ENCODE measurements at regions not wholly inside any gene's neighbourhood (a gene's known extent, or its start where the extent isn't known, plus 50 kb on each side); places are given as distances from the start of the nearest gene placed in this dataset.

- no peak for FAIRE-seq
- Histone ChIP-seq H4K20me1 (ENCODE audit: insufficient read depth, low read length) (no peaks in the 10 kb centered on the region), H3K36me3 (replicated peaks in 1 of 2; ENCODE audit: control insufficient read depth in 1 of 2, insufficient read depth in 2 of 2, low read length in 2 of 2) (no peaks in the 10 kb centered on the region), H3K27ac (ENCODE audit: extremely low read length, insufficient read depth, low read length) (no peak overlapping the region), H3K9me3 (ENCODE audit: low read length) (peaks cover 95% of the 10 kb centered on the region), H3K4me2 (ENCODE audit: low read depth, low read length) (no peak overlapping the region), H2AFZ (ENCODE audit: low read length) (no peak overlapping the region), H3K27me3 (ENCODE audit: control insufficient read depth in 1 of 2, insufficient read depth in 2 of 2, low read length in 2 of 2) (no peaks in the 10 kb centered on the region), H3K4me3 (replicated peaks in 1 of 3; ENCODE audit: insufficient read depth in 1 of 3, low read depth in 2 of 3, low read length in 3 of 3) (no peak overlapping the region), H3K79me2 (ENCODE audit: insufficient read depth, low read length) (no peaks in the 10 kb centered on the region), H3K4me1 (ENCODE audit: insufficient read depth, low read length) (no peaks in the 10 kb centered on the region), H3K9ac (ENCODE audit: insufficient read depth, low read depth, low read length) (no peak overlapping the region)
- no TSS peak for BruUV-seq (replicated peaks)
- ATAC-seq, result no peak
- in situ Hi-C loops (cut with HindIII; ENCODE audit: extremely low pct_ligation_motif_present, low pct_unique_long_range_greater_than_20kb) (no loop called here), intact Hi-C loops (cut with micrococcal nuclease; ENCODE audit: unreplicated experiment) (no loop called here)
- ChIA-PET CTCF (ENCODE audit: low intra/inter-chr PET ratio, low total read pairs) (no interaction called here), POLR2A (no interaction called here)
- TF ChIP-seq THAP9 (CRISPR knock-in tag; IDR thresholded peaks at IDR 0.05; ENCODE audit: borderline replicate concordance), result no peak
- no peak for TF ChIP-seq HOXA3 (CRISPR knock-in tag; IDR thresholded peaks at IDR 0.05)
- no peak for TF ChIP-seq HMGXB3 (CRISPR knock-in tag; IDR thresholded peaks at IDR 0.05; ENCODE audit: borderline replicate concordance)
- TF ChIP-seq ZNF296 (CRISPR knock-in tag; conservative IDR thresholded peaks at IDR 0.05), result no peak
- TF ChIP-seq ZNF383 (CRISPR knock-in tag; IDR thresholded peaks at IDR 0.05; ENCODE audit: borderline replicate concordance), result no peak
- no peak for TF ChIP-seq AFF4 (CRISPR knock-in tag; IDR thresholded peaks at IDR 0.05)
- TF ChIP-seq TBX3 (IDR thresholded peaks at IDR 0.05; ENCODE audit: borderline replicate concordance), result no peak
- no peak for TF ChIP-seq ZNF234 (CRISPR knock-in tag; conservative IDR thresholded peaks at IDR 0.05)
- no peak for TF ChIP-seq ZNF235 (CRISPR knock-in tag; IDR thresholded peaks at IDR 0.05; ENCODE audit: borderline replicate concordance)
- no peak for TF ChIP-seq SRY (CRISPR knock-in tag; IDR thresholded peaks at IDR 0.05)
- WGBS (ENCODE audit: low lambda C conversion rate), result 0% methylated on average over 2 of the region's 4 CpGs
- DNase-seq (ENCODE audit: low spot score), result no peak
Measured at GRCh38 chr15:95059346-95059905, 828.1 kb downstream of the MCTP2 start.
